Fibroblast of the aortic adventitia (primary cell): ENCODE measurements at regions not wholly inside any gene's neighbourhood (a gene's known extent, or its start where the extent isn't known, plus 50 kb on each side); places are given as distances from the start of the nearest gene placed in this dataset.
A peak's percentile ranks its signal among the peaks of the same experiment; 100 is the strongest.

Experiments
- DNase-seq: peaks from one replicate; pipeline ENCODE4 v3.0.0-alpha.2; 2010; ENCODE audit warnings: low read depth
- H3K4me3 ChIP-seq: 2 replicates; pipeline ENCODE4 v1.5.1; 2011; ENCODE audit warnings: low read depth, mild to moderate bottlenecking, control low read depth, low read length, moderate library complexity
- TF ChIP-seq, protein P1 (sequence below): IDR thresholded peaks from 2 replicates; pipeline ENCODE4 v1.5.1; 2011; ENCODE audit warnings: mild to moderate bottlenecking, low read length, control low read depth, inconsistent platforms; ENCODE audit not compliant: insufficient read depth

DNA sequence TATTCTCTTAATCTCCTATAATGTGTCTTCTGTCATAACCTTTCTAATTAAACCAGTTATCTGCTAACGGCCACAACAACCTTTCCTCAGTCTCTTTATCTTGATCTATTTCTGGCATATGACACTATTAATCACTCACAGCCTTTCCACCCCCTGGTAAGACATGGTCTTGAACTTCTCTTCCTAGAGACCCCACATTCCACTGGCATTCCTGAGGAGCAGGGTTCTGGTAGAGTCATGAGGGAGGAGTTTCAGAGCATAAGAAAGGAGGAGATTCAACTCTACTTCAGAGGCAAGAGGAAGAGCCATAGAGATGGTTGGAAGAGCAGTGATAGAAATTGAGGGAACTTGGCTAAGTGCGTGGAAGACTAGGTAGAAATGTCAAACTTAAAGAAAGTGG, 325.6 kb downstream of the BLID start:
- DNase-seq: no peak
- TF ChIP-seq, protein P1, sequence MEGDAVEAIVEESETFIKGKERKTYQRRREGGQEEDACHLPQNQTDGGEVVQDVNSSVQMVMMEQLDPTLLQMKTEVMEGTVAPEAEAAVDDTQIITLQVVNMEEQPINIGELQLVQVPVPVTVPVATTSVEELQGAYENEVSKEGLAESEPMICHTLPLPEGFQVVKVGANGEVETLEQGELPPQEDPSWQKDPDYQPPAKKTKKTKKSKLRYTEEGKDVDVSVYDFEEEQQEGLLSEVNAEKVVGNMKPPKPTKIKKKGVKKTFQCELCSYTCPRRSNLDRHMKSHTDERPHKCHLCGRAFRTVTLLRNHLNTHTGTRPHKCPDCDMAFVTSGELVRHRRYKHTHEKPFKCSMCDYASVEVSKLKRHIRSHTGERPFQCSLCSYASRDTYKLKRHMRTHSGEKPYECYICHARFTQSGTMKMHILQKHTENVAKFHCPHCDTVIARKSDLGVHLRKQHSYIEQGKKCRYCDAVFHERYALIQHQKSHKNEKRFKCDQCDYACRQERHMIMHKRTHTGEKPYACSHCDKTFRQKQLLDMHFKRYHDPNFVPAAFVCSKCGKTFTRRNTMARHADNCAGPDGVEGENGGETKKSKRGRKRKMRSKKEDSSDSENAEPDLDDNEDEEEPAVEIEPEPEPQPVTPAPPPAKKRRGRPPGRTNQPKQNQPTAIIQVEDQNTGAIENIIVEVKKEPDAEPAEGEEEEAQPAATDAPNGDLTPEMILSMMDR: no peak
- H3K4me3 ChIP-seq: no peak overlapping the region

DNA sequence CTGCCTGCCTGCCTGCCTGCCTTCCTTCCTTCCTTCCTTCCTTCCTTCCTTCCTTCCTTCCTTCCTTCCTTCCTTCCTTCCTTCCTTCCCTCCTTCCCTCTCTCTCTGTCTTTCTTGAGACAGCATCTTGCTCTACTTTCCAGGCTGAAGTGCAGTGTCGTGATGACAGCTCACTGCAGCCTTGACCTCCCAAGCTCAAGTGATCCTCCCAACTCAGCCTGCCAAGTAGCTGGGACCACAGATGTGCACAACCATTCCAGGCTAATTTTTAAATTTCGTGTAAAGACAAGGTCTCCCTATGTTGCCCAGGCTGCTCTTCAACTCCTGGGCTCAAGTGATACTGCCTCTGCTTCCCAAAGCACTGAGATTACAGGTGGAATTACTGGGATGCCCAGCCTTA, 328.2 kb upstream of the SORL1-AS1 start:
- TF ChIP-seq, protein P1: no peak
- DNase-seq: no peak
- H3K4me3 ChIP-seq: no peak overlapping the region

DNA sequence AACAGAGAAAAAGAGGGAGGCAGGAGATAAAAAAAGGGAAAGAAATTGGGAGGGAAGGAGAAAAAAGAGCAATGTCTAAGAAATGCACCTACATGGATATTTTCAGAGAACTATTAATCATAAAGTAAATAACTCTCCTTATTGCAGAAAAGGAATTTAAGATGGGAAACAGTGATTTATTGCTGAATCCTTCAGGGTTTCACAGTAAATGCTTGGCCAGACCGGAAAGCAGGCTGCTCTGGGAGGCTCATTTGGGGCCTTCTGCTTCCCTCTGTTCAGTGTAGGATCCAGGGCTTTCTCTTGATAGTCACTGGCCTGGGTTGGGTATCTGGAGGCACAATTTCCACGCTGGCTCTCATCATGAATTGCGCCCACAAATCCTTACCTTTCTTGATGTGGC, 324.3 kb upstream of the SORL1-AS1 start:
- H3K4me3 ChIP-seq: no peak overlapping the region
- peak; percentile 46 for DNase-seq
- TF ChIP-seq, protein P1: no peak

DNA sequence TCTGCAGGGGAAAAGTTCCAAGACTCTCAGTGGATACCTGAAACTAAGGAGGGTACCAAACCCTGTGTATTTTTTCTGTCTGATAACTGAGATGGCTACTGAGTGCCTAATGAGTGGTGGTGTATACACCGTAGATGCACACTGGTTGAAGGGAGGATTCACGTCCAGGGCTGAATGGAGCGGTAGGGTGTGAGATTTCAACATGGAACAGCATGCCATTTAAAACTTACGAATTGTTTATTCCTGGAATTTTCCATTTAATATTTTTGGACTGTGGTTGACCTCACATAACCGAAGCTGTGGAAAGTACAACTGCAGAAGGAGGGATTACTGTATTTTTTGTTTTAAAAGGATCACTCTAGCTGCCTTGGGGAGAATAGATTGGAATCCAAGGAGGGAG, 322.5 kb upstream of the SORL1-AS1 start:
- no peak for DNase-seq
- no peak overlapping the region for H3K4me3 ChIP-seq
- TF ChIP-seq, protein P1: no peak

DNA sequence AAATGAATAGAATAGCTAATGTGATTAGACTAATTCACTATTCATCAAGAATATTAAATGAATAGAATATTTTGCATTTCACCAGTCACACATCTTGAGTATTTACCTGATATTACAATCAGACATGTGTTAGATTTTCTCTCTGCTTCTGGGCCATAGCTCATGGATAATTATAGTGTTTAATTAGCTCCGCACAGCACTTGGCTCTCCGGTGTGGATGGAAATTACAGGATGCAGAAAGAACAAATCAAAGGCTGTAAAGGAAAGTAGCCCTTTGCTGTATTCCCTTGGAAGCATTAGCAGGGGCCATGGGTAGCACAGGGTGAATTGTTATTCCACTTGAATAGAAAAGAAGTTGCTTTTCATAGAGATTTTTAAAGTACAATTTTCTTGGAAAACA, 320.3 kb upstream of the SORL1-AS1 start:
- no peak for DNase-seq
- no peak overlapping the region for H3K4me3 ChIP-seq
- TF ChIP-seq, protein P1: no peak

DNA sequence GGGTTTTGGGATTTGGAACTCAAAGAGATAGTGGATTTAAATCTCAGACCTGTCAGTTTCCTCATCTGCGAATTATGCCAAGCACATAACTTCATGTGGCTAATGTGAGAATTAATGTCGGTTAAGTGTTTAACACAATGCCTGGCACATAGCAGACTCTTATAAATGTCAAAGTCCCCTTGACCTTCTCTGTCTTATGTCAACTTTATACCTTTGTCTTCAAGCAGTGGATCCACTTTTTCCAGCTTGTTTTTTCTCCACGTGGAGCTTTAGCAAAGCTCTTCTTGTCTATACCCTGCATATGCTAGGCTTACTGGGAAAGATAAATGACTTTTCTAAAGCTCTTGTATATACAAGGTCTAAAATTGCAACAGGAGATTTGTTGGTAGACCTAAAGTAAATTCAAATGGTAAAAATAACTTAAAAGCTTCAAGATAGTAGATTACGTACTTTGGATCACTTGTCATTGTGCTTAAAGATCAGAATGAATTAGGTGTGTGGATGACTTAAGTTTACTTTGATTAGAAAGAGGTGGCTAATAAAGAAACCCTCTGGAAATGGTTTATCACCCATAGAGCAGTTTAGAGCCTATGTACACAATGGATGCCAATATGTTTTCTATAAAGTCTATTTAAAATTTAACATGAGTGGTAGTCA, 318.3 kb upstream of the SORL1-AS1 start:
- no peak for DNase-seq

More for the DNA sequence above, 318.3 kb upstream of the SORL1-AS1 start:
- no peak overlapping the region for H3K4me3 ChIP-seq
- TF ChIP-seq, protein P1: no peak
